ENCODE measurements at regions not wholly inside any gene's neighbourhood (a gene's known extent, or its start where the extent isn't known, plus 50 kb on each side); places are given as distances from the start of the nearest gene placed in this dataset.
"Not testable (repeated sequence)": the region's sequence is repeated elsewhere in the genome, so short reads cannot be mapped to it uniquely, and the experiment has no call there.

DNA sequence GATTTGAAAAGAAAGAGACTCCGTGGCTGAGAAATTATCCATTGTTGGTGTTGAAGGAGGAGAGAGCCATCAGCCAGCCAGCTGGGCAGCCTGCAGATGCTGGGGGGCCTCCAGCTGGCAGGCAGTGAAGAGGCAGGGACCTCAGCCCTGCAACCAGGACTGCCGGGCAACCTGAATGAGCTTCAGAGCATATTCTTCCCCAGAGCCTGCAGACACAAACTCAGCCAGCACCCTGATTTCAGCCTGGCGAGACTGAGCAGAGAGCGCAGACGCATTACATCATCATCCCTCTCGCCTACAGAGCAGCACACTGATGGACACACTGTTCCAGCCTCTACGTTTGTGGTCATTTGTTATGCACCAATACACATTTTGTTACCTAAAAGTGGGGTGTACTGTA, 150.7 kb upstream of the RAB6C start:
- TF ChIP-seq, protein P1, sequence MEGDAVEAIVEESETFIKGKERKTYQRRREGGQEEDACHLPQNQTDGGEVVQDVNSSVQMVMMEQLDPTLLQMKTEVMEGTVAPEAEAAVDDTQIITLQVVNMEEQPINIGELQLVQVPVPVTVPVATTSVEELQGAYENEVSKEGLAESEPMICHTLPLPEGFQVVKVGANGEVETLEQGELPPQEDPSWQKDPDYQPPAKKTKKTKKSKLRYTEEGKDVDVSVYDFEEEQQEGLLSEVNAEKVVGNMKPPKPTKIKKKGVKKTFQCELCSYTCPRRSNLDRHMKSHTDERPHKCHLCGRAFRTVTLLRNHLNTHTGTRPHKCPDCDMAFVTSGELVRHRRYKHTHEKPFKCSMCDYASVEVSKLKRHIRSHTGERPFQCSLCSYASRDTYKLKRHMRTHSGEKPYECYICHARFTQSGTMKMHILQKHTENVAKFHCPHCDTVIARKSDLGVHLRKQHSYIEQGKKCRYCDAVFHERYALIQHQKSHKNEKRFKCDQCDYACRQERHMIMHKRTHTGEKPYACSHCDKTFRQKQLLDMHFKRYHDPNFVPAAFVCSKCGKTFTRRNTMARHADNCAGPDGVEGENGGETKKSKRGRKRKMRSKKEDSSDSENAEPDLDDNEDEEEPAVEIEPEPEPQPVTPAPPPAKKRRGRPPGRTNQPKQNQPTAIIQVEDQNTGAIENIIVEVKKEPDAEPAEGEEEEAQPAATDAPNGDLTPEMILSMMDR (IDR thresholded peaks at IDR 0.05; ENCODE audit: poor library complexity, severe bottlenecking) = no peak
- ATAC-seq (ENCODE audit: low read depth) = no peak
- Histone ChIP-seq H3K27me3 (ENCODE audit: insufficient read depth, poor library complexity, severe bottlenecking) (no peaks in the 10 kb centered on the region), H3K36me3 (ENCODE audit: low read depth) (no peaks in the 10 kb centered on the region), H3K9me3 (ENCODE audit: severe bottlenecking) (no peaks in the 10 kb centered on the region), H3K4me1 (ENCODE audit: insufficient read depth, poor library complexity, severe bottlenecking) (no peaks in the 10 kb centered on the region), H3K27ac (ENCODE audit: poor library complexity, severe bottlenecking) (no peak overlapping the region), H3K4me3 (ENCODE audit: severe bottlenecking) (no peak overlapping the region)
- DNase-seq (ENCODE audit: low spot score) = no peak

DNA sequence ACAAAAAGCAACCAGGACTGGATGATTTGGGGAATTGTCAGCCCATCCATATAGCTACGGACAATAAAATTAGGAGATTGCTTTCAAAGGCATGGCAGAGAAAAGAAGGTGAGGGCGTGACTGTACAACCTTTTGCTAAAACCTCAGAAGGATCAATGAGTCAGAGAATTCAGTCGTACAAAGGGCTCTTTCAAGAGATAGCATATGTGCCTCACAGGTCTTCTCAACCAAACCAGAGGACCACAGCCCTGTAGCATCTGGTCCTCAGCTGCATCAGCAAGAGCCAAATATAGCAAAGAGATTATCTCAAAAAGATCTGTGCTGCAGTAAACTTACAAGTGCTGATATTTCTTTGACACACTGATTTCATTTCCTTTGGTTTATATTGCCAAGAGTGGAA, 149.9 kb upstream of the RAB6C start:
- Histone ChIP-seq H3K27ac (ENCODE audit: poor library complexity, severe bottlenecking) (no peak overlapping the region), H3K9me3 (ENCODE audit: severe bottlenecking) (no peaks in the 10 kb centered on the region), H3K36me3 (ENCODE audit: low read depth) (no peaks in the 10 kb centered on the region), H3K4me3 (ENCODE audit: severe bottlenecking) (no peak overlapping the region), H3K4me1 (ENCODE audit: insufficient read depth, poor library complexity, severe bottlenecking) (no peaks in the 10 kb centered on the region), H3K27me3 (ENCODE audit: insufficient read depth, poor library complexity, severe bottlenecking) (no peaks in the 10 kb centered on the region)
- ATAC-seq (ENCODE audit: low read depth) = no peak
- TF ChIP-seq, protein P1 (IDR thresholded peaks at IDR 0.05; ENCODE audit: poor library complexity, severe bottlenecking) = no peak
- DNase-seq (ENCODE audit: low spot score) = no peak

DNA sequence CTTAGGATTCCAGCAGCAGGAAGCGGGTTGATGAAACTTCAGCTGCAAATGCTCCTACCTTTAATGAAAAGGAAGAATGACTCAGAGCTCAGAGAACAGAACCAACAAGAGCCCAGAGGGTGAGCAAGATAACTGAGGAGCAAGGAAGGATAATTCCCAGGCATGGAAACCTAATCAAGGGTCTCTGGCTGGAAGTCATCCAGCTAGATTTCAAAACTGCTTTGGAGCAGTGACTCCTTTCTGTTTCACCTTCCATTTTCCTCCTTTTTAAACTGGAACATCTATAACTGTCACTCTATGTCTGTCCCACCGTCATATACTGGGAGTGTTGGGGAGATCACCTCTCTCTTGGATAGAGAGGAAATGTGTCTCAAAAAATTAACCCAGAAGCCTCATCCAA, 148.4 kb upstream of the RAB6C start:
- Histone ChIP-seq H3K4me1 (ENCODE audit: insufficient read depth, poor library complexity, severe bottlenecking) (no peaks in the 10 kb centered on the region), H3K36me3 (ENCODE audit: low read depth) (no peaks in the 10 kb centered on the region), H3K9me3 (ENCODE audit: severe bottlenecking) (no peaks in the 10 kb centered on the region), H3K27me3 (ENCODE audit: insufficient read depth, poor library complexity, severe bottlenecking) (no peaks in the 10 kb centered on the region), H3K4me3 (ENCODE audit: severe bottlenecking) (no peak overlapping the region), H3K27ac (ENCODE audit: poor library complexity, severe bottlenecking) (no peak overlapping the region)
- TF ChIP-seq, protein P1 (IDR thresholded peaks at IDR 0.05; ENCODE audit: poor library complexity, severe bottlenecking) = no peak
- no peak for ATAC-seq (ENCODE audit: low read depth)
- no peak for DNase-seq (ENCODE audit: low spot score)

DNA sequence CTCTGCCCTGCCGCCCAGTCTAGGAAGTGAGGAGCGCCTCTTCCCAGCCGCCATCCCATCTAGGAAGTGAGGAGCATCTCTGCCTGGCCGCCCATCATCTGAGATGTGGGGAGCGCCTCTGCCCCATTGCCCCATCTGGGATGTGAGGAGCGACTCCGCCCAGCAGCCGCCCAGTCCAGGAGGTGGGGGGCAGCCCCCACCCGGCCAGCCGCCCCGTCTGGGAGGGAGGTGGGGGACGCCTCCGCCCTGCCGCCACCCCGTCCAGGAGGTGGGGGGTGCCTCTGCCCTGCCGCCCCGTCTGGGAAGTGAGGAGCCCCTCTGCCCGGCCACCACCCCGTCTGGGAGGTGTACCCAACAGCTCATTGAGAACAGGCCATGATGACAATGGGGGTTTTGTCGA, 146.0 kb upstream of the RAB6C start:
- H3K9me3 ChIP-seq (ENCODE audit: severe bottlenecking); H3K27me3 ChIP-seq (ENCODE audit: insufficient read depth, poor library complexity, severe bottlenecking); H3K36me3 ChIP-seq (ENCODE audit: low read depth); DNase-seq (ENCODE audit: low spot score); H3K4me3 ChIP-seq (ENCODE audit: severe bottlenecking); H3K4me1 ChIP-seq (ENCODE audit: insufficient read depth, poor library complexity, severe bottlenecking); ATAC-seq (ENCODE audit: low read depth); H3K27ac ChIP-seq (ENCODE audit: poor library complexity, severe bottlenecking): not testable (repeated sequence)

DNA sequence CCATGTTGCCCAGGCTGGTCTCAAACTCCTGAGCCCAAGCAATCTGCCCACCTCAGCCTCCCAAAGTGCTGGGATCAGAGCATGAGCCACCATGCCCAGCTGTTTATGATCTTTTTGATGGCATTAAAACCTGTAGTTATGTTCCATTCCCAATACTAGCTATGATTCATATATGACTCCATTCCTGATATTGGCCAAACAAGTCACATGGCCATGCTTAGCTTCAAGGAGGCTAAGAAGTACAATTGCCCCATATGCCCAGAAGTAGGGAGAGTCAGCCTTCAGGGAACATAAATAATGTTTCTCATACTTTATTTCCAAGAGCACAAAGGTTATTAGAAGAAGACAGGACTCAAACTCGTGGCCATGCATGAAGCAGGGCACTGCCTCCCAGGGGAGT, 132.4 kb upstream of the RAB6C start:
- Histone ChIP-seq H3K4me1 (ENCODE audit: insufficient read depth, poor library complexity, severe bottlenecking) (no peaks in the 10 kb centered on the region), H3K27me3 (ENCODE audit: insufficient read depth, poor library complexity, severe bottlenecking) (peaks cover 4% of the 10 kb centered on the region), H3K27ac (ENCODE audit: poor library complexity, severe bottlenecking) (no peak overlapping the region), H3K4me3 (ENCODE audit: severe bottlenecking) (no peak overlapping the region), H3K9me3 (ENCODE audit: severe bottlenecking) (no peaks in the 10 kb centered on the region), H3K36me3 (ENCODE audit: low read depth) (no peaks in the 10 kb centered on the region)
- no peak for DNase-seq (ENCODE audit: low spot score)
- TF ChIP-seq, protein P1 (IDR thresholded peaks at IDR 0.05; ENCODE audit: poor library complexity, severe bottlenecking) = no peak
- no peak for ATAC-seq (ENCODE audit: low read depth)
